MV-4-11 (cell line): ENCODE measurements at regions not wholly inside any gene's neighbourhood (a gene's known extent, or its start where the extent isn't known, plus 50 kb on each side); places are given as distances from the start of the nearest gene placed in this dataset.

Experiments
- DNase-seq: peaks from one replicate; lab custom pipeline; 2025; lab: John Stamatoyannopoulos, UW

GRCh38 chr16:35862242-35862641 is 2402.8 kb downstream of the TP53TG3F start:
- DNase-seq: peak; percentile 47

- DNase-seq: no peak
These were observed 2409.2 kb downstream of the TP53TG3F start for GRCh38 chr16:35868630-35869029.

DNA sequence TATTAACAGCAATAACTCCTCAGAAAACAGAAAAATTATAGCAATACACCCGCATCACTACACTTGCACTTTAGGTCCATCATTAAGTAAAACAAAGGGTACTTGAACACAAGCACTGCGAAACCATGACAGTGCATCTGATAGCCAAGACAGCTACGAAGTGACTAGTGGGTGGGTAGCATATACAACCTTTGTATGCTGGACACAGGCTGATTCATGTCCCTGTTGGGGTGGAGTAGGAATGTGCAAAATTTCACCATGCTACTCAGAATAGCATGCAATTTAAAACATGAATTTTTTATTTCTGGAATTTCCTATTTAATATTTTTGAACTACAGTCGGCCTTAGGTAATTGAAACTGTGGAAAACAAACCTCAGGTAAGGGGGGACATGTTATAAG is 2414.1 kb downstream of the TP53TG3F start:
- DNase-seq: no peak

DNA sequence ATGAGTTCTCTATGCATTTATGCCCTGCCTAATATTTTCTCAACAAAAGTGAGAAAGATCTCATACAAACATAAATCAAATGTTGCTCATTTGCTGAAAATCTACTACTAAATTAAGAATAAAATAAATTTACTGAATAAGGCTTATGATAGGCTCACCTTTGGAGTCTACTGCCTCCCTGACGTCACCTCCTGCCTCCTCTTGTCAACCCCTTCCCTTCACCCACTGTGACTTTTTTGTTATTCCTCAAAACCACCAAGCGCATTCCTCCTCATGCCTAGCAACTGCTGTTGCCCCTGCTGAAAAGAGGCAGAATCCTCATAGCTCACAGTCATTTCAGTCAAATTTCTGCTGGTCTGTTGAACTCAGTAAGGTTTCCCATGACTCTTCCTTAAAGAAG is 2422.2 kb downstream of the TP53TG3F start:
- no peak for DNase-seq

- DNase-seq: no peak
These were observed 2447.0 kb downstream of the TP53TG3F start for GRCh38 chr16:35906440-35906839.

DNA sequence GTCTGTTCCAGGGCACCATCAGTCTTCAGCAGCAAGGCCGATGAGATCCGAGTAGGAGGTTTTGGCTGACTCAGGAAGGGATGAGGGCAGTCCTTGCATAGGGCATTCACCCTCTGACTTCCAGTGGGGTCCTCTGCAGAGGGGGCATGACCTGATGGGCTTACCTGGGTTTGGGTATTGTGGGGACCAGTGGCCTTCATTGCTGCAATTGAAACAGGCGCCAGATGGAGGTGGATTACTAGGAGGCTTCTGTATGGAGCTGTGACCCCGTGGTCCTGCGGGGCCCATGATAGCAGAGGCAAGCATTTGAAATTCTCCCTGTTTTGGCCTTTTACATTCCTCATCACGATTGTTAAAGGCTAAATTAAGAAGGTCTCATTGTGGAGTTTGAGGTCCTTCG is 2448.7 kb downstream of the TP53TG3F start:
- DNase-seq: no peak

DNA sequence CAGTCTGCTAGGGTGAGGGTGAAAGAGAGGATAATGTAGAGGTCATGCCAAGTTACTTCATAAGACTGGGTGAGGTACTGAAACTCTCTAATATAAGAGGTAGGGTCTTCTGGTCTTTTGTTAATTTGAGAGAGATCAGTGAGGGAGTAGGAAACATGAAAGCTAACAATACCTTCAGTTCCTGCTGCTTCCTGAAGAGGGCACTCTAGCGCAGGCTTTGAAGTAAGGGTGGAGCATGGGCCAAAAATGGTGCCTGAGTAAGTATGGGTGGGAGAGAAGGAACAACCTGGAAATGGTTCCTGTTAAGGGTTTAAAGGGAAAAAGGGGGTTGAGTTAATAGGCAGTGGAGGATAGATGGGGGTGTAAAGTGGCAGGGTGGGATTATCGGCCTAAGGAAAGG is 2449.5 kb downstream of the TP53TG3F start:
- DNase-seq: peak; percentile 24

- no peak for DNase-seq
These were observed 2450.0 kb downstream of the TP53TG3F start for GRCh38 chr16:35909351-35909954.

GRCh38 chr16:35910409-35910808 is 2451.0 kb downstream of the TP53TG3F start:
- DNase-seq: no peak

DNA sequence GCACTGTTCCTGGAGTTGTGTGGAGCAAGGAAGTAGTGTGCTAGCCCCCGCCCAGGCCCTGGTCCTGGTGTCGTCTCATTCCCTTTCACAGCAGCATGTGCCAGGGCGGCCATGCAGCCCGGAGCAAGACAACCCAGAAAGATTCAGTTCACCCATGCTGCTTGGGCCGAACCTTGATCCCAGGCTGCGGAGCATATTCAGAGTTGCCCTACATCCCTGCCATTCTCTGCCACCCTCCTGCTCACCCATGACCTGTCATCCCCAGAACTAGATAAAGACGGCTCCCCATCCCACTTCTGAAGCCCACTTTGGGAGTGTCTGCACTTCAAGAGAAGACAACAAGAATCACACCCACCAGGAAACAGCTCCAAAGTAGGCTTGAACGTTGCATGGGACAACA is 2452.5 kb downstream of the TP53TG3F start:
- DNase-seq: no peak

DNA sequence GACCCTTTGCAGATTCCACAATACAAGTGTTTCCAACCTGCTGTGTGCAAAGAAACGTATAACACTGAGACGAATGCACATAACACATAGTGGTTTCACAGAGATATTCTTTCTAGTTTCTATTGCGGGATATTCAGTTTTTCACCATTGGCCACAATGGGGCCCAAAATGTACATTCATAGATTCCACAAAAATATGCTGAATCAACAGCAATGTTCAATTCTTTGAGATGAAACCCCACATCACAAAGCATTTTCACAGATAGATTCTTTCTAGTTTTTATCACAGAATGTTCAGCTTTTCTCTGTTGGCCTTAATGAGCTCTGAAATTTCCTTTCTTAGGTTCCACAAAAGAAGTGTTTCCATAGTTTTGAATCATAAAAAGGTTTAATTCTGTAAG is 2472.3 kb downstream of the TP53TG3F start:
- DNase-seq: no peak
